NCI-H748 (cell line): ENCODE measurements at regions not wholly inside any gene's neighbourhood (a gene's known extent, or its start where the extent isn't known, plus 50 kb on each side); places are given as distances from the start of the nearest gene placed in this dataset.
"Not testable (repeated sequence)": the region's sequence is repeated elsewhere in the genome, so short reads cannot be mapped to it uniquely, and the experiment has no call there.

ENCODE experiments used
- DNase-seq: peaks from one replicate; lab custom pipeline; 2025; ENCODE audit not compliant: unreplicated experiment; lab: John Stamatoyannopoulos, UW

DNA sequence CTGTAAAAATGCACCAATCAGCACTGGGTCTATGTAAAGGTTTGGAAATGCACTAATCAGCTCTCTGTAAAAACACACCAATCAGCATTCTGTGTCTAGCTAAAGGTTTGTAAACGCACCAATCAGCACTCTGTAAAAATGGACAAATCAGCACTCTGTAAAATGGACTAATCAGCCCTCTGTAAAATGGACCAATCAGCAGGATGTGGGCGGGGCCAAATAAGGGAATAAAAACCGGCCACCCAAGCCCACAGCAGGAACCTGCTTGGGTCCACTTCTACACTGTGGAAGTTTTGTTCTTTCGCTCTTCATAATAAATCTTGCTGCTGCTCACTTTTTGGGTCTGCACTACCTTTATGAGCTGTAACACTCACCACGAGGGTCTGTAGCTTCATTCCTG, 101.0 kb downstream of the SMC2 start:
- DNase-seq = not testable (repeated sequence)

DNA sequence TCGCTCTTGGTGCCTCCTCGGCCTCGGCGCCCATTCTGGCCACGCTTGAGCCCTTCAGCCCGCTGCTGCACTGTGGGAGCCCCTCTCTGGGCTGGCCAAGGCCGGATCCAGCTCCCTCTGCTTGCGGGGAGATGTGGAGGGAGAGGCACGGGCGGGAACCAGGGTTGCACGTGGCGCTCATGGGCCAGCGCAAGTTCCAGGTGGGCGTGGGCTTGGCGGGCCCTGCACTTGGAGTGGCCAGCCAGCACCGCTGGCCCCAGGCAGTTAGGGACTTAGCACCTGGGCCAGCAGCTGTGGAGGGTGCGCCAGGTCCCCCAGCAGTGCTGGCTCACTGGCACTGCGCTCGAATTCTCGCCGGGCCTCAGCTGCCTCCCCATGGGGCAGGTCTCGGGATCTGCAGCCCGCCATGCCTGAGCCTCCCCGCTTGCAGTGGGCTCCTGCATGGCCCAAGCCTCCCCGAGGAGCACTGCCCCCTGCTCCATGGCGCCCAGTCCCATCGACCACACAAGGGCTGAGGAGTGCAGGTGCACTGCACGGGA, 106.4 kb downstream of the SMC2 start:
- DNase-seq = no peak

DNA sequence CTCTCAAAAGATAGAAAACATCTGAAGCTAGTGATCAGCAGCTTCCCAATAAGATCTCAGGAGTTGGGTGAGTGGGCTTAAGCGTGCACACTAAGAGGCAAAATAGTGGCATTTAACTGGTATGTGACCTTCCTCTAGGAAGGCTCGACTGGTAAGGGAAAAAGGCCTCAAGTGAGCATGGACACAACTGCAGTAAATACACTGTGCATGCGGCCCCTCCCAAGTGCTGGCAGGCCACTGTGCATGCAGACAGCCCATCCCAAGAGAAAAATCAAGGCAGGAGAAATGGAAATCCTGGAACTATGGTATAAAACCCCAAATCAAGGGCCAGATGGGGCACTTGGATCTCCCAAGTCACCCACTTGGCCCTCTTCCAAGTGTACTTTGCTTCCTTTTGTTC, 112.7 kb downstream of the SMC2 start:
- DNase-seq = no peak

DNA sequence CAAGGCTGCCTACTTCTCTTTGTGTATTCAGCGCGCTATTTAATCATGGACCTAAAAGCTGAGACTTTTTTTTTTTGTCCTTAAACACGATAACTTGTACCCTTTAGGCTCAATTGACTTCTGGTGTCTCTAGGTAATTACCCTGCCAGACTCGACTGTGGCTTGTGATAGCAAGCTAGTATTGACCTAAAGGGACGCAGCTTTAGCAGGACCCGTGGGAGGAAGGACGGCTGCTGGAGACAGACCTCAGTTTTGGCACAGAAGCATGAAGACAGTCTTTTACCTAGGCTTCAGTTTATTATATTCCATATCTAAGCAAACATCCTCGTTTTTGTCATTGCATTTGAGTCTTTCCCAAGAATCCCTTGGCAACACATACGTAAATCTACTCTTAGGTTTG, 115.3 kb downstream of the SMC2 start:
- no peak for DNase-seq

DNA sequence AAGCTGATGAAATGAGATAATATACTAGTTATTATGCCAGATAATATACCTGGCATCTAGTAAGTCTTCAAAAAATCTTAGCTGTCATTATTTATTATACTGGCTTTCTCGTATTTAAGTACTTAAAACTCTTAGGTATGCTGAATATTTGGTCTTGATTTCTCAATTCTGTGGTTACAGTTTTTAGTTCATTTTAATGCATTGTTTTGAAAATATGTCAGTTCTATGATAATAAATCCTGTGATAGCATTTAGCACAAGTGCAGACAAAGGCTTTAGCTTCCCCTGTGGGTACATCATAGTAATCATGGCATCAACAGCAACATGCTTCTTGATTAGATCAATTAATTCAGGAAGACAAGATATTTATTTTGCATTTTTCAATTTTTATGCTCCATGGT, 133.0 kb downstream of the SMC2 start:
- DNase-seq = no peak

DNA sequence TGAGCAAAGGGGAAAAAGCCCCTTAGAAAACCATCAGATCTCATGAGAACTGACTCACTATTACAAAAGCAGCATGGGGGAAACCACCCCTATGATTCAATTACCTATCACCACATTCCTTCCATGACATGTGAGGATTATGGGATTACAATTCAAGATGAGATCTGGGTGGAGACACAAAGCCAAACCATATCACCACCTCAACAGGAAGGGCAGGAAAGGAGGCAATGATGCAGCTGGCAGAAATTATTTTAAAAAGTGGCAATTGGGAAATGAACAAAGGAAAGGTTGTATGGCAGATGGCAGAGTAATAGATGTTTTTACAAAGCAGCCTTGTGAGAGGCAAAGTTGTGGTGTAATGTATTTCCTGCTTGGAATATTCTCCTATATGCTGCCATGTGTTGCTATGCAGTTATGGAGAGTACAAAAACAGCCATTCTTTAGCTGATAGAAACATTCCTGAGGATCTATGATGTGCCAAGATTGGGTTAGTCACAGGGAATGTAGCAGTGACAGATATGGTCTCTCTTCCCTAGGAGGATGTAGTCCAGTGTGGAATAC, 138.8 kb downstream of the SMC2 start:
- DNase-seq = no peak

DNA sequence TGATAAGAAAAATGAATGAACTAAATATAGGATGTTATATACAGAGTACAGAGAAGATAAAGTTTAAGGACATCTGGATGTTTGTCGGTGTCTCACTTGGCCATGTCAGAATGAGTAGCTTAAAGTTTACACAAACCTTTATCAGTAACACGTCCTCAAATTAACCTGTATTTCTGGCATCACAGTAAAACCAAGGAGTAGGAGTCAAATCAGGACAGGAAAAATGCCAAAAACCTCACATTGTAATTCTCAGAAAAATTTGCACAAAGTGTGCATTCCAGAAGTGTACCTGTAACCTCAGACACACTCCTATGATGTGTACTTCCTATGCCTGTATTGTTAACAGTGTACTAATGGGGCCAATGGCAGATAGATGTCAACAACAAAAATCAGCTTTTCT, 139.3 kb downstream of the SMC2 start:
- no peak for DNase-seq

DNA sequence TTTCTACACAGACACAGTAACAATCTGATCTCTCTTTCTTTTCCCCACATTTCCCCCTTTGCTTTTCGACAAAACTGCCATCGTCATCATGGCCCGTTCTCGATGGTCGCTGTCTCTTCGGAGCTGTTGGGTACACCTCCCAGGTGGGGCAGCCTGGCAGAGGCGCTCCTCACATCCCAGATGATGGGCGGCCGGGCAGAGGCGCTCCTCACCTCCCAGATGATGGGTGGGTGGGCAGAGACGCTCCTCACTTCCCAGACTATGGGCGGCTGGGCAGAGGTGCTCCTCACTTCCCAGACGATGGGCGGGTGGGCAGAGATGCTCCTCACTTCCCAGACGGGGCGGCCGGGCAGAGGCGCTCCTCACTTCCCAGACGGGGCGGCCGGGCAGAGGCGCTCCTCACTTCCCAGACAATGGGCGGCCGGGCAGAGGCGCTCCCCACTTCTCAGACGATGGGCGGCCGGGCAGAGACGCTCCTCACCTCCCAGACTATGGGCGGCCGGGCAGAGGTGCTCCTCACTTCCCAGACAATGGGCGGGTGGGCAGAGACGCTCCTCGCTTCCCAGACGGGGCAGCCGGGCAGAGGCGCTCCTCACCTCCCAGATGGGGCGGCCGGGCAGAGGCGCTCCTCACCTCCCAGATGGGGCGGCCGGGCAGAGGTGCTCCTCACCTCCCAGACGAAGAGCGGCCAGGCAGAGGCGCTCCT, 140.7 kb downstream of the SMC2 start:
- not testable (repeated sequence) for DNase-seq

DNA sequence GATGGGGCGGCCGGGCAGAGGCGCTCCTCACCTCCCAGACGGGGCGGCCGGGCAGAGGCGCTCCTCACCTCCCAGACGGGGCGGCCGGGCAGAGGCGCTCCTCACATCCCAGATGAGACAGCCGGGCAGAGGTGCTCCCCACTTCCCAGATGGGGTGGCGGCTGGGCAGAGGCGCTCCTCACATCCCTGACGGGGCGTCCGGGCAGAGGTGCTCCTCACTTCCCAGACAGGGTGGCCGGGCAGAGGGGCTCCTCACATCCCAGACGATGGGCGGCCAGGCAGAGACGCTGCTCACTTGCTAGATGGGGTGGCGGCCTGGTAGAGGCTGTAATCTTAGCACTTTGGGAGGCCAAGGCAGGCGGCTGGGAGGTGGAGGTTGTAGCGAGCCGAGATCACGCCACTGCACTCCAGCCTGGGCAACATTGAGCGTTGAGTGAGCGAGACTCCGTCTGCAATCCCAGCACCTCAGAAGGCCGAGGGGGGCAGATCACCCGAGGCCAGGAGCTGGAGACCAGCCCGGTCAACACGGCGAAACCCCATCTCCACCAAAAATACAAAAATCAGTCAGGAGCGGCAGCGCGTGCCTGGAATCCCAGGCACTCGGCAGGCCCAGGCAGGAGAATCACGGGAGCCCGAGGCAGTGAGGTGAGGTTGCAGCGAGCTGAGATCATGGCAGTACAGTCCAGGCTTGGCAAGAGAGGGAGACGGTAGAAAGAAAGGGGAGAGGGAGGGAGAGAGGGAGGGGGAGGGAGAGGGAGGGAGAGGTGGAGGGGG, 141.4 kb downstream of the SMC2 start:
- not testable (repeated sequence) for DNase-seq

DNA sequence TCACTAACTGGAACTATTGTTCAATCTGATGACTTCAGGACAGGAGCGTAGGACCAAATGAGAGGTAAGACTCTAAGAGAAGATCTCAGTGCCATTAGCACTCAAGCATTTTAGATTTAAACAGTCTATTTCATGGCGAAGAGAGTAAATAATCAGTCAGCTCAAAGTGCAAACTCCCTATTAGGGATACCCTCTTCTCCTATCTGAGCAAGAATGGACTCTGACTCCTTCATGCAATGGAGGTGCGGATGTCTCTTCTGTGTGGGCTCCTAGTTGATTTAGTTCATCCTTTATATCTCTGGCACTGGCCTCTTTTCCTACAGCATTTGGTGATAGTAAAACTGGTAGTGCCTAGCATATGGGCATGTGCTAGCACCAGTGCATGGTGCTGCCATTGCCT, 144.6 kb downstream of the SMC2 start:
- DNase-seq = no peak

DNA sequence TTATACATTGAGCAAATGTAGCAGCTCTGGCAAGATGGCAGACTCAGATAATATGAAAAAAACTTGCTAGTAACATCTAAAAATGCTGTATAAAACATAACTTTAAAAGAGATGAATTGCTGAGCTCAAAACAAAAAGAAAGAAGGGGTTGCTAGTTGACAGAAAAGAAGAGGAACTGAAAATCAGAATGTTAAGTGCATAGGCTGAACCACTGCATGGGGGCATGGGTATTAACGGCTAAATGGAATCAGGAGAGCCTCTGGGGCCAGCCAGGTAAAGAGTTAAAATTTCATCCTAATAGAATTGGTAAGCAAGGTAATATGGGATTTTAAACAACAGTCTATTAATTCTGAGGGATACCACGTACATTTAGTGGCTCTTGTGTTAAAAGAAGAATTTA, 146.8 kb downstream of the SMC2 start:
- no peak for DNase-seq

DNA sequence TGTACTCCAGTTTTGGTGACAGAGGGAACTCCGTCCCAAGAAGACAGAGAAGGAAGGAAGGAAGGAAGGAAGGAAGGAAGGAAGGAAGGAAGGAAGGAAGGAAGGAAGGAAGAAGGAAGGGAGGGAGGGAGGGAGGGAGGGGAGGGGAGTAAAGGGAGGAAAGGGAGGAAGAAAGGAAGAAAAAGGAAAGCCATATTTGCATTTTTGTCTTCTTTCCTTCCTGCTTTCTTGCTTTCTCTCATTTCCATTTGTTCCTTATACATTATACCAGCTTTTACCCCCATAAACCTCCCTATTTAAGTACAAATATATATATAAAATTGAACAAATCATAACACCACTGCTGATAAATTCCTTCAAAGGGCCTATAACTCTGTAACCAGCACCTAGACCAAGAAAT, 151.8 kb downstream of the SMC2 start:
- DNase-seq = no peak

DNA sequence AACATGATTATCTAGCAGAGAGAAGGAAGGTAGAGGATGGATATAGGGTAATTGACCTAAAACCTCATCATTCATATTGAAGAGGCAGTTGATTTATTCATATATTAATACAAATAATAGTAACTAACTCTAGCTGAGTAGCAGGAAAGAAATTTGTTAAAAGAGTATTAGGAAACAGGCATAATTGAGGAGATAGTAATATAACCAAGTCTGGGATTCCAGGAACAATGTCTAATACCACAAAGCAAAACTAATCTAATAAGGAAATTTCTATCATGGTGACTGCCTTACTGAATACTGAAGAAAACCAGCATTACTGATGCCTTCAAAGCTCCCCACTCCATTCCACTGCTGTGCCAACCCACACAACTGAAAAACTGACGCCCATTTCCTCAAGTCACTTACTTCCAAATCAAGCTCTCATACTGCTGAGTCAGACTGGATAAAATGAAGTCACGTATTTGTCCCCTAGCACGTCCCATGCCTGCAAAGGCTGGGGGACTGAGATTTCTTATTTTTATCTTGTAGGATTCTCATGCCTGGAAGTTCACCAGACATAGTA, 153.9 kb downstream of the SMC2 start:
- no peak for DNase-seq

DNA sequence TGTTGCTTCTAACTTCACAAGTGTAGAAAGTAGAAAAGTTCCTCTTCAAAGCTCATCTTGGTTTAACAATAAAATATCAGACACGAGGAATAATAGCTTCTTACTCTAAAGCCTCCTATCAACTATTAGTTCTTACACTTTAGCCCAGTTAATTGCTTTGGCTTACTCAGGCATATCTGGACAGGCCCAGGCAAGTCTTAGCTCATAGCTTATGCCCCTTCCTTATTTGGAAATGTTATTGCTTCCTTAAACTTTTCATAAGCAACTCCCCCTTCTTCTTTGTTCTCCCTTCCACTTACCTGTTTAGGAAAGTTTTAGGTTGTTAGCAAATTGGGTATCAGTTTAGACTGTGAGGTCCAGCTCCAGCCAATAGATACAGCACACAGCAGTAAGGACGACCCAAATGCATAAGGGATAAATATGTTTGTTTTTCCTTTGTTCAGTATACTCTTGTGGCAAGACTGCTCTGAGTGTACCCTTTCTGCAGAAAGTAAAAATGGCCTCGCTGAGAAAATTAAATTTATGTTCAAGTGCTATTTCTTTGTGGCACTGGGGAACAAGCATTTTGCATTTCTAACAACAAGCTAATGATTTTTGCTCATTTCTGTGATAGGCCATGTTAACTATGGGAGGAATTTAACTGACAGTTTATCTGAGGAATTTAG, 162.1 kb downstream of the SMC2 start:
- DNase-seq = peak; percentile 51

DNA sequence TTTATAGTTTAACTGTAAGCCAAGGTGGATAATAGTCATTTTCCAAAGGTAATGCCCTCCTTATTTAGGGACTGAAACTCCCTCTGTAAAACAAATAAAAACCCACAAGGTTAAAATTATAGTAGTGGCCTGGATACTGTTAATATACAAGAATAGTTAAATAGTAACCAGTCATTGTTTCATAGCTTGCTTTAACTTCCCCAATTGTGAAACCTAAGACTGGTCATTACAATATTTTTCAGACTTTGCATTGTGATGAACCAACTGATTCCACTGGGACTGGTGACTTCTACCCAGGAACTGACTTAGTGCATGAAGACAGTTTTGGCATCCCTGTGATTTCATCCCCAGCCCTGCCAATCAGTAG, 162.6 kb downstream of the SMC2 start:
- no peak for DNase-seq

DNA sequence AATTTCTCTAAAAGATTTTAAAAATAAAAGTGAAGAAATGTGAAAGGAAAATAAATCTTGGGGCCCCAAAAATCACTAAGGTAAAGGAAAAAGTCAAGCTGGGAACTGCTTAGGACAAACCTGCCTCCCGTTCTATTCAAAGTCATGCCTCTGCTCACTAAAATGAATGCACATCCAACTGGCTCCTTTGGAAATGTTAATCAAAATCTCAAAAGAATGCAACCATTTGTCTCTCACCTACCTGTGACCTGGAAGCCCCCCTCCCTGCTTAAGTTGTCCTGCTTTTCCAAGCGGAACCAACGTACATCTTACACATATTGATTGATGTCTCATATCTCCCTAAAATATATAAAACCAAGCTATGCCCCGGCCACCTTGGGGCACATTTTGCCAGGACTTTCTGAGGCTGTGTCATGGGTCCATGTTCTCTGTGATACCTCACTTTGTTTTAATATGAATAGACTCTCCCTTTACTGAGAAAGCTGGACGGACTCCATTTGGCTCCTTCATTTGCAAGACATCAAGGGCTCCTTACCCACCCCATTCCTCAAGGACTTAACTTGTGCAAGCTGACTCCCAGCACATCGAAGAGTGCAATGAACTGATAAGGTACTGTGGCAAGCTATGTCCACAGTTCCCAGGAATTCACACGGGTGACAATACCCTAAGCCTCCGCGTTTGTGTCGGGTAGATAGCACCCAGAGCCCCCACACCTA, 164.3 kb downstream of the SMC2 start:
- DNase-seq = no peak

DNA sequence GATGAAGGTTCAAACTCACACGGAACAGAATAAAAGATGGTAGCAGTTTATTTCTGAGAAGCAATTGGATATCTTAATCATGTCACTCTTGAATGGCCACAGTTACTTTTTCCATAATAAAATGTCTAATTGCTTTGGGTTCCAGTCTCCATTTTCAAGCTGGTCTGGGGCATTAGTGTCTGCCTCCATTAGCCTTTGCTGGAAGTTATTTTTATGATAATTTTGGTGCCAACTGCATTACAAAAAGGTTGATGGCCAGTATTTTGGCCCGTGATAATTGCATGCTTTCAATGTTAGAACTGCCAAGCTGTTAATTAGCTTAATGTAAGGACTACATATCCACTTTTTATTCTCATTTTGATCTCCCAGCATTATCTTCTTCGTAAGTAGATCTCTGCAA, 165.9 kb downstream of the SMC2 start:
- DNase-seq = peak; percentile 27

DNA sequence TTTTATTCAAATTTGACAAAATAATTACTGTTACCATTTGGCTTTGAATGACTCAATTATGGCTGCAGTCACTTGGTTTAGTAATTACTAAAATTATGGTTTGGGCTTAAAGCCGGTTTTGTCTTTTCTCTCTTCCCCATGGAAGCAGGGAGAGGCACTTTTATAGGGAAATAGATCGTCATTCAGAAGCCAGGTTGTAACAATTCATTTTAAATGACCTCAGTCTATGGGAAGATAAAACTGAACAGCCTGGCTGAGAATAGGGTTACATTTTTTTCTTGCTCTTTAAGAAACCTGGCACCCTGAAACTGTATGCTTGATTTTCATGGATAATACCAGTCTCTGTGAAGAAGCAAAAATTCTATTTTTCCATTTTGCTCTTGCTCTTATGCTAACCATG, 169.8 kb downstream of the SMC2 start:
- peak; percentile 28 for DNase-seq

DNA sequence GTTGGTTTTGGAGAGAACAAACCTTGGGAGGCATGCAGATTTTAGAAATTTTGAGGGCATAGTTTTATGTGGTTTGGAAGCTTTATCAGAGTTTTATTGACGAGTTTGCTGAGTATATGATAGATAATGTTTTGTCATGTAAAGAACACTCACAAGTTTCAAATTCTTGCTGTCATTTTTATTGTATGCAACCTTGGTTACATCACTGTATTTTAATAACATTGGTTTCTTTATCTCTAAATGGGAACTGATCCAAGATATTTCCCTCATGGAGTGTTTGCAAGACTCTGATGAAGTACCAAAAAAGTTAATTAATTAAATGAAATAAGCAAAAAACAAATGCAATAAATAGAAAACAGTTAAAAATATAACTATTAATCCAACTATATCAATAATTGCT, 170.3 kb downstream of the SMC2 start:
- no peak for DNase-seq

DNA sequence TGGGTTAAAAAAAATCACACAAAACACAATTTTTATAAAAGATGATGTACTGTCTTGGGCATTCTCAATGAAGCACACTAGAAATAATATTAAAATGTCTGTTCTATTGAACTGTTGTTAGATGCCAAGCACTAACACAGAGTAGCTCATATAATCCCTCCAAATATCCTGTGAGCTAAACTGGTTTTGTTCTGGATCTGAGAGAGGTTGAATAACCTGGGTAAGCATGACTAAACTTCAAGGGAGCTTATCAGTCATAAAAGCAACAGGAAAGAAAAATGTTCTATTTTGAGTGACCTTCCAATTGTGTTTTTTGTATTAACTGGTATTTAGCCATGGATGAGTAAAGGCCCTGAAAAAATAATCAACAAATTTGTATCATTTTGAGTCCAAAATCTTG, 175.3 kb downstream of the SMC2 start:
- no peak for DNase-seq
